Type B pancreatic cell (in vitro differentiated cells): ENCODE measurements at regions not wholly inside any gene's neighbourhood (a gene's known extent, or its start where the extent isn't known, plus 50 kb on each side); places are given as distances from the start of the nearest gene placed in this dataset.

Source experiments
- DNase-seq: peaks from one replicate; pipeline ENCODE4 v3.0.0; 2021; ENCODE audit warnings: mixed read lengths; ENCODE audit not compliant: unreplicated experiment; ENCODE audit errors: extremely low spot score
- H3K27ac Mint-ChIP-seq: 2 replicates; pipeline ENCODE4 v1.8.0; 2021; ENCODE audit warnings: mild to moderate bottlenecking, mixed read lengths
- H3K27me3 Mint-ChIP-seq: 2 replicates; pipeline ENCODE4 v1.8.0; 2021; ENCODE audit warnings: mixed read lengths
- H3K36me3 Mint-ChIP-seq: 2 replicates; pipeline ENCODE4 v1.8.0; 2021; ENCODE audit warnings: mixed read lengths
- H3K4me1 Mint-ChIP-seq: one replicate; pipeline ENCODE4 v1.8.0; 2021; ENCODE audit warnings: mixed read lengths; ENCODE audit not compliant: unreplicated experiment
- H3K4me3 Mint-ChIP-seq: 2 replicates; pipeline ENCODE4 v1.8.0; 2021; ENCODE audit warnings: mild to moderate bottlenecking, mixed read lengths
- H3K9me3 Mint-ChIP-seq: 2 replicates; pipeline ENCODE4 v1.8.0; 2021; ENCODE audit warnings: mixed read lengths
- TF ChIP-seq, protein P1 (sequence below): fragments of 200-600 bp; sonication (generic); conservative IDR thresholded peaks from 2 replicates; pipeline ENCODE4 v1.5.0; 2021; ENCODE audit warnings: antibody characterized with exemption, mild to moderate bottlenecking

DNA sequence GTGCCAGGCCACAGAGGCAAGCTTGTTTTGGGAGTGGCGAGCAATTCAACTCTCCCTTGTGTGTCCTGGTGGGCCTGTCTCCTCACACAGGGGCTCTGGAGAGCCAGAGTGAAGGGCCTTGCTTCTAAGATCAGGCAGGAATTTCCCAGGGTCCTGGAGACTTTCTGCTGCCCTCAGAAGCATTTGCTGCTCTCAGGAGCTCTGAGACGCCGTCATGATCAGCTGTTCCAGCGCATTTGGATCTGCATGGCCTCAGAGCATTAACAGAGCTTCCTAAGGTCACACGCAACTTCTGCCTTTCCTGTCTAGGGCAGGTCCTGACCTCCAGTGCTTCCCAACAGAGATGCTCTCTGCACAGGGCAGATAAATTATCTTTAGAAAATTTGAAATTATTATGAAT lies 52.2 kb upstream of the C10orf90 start:
- H3K27ac Mint-ChIP-seq, result no peak overlapping the region
- H3K4me3 Mint-ChIP-seq, result no peak overlapping the region
- DNase-seq, result no peak
- TF ChIP-seq, protein P1, sequence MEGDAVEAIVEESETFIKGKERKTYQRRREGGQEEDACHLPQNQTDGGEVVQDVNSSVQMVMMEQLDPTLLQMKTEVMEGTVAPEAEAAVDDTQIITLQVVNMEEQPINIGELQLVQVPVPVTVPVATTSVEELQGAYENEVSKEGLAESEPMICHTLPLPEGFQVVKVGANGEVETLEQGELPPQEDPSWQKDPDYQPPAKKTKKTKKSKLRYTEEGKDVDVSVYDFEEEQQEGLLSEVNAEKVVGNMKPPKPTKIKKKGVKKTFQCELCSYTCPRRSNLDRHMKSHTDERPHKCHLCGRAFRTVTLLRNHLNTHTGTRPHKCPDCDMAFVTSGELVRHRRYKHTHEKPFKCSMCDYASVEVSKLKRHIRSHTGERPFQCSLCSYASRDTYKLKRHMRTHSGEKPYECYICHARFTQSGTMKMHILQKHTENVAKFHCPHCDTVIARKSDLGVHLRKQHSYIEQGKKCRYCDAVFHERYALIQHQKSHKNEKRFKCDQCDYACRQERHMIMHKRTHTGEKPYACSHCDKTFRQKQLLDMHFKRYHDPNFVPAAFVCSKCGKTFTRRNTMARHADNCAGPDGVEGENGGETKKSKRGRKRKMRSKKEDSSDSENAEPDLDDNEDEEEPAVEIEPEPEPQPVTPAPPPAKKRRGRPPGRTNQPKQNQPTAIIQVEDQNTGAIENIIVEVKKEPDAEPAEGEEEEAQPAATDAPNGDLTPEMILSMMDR, result no peak
- peaks cover 15% of the 10 kb centered on the region for H3K27me3 Mint-ChIP-seq
- H3K9me3 Mint-ChIP-seq, result no peaks in the 10 kb centered on the region
- no peaks in the 10 kb centered on the region for H3K4me1 Mint-ChIP-seq
- no peaks in the 10 kb centered on the region for H3K36me3 Mint-ChIP-seq

DNA sequence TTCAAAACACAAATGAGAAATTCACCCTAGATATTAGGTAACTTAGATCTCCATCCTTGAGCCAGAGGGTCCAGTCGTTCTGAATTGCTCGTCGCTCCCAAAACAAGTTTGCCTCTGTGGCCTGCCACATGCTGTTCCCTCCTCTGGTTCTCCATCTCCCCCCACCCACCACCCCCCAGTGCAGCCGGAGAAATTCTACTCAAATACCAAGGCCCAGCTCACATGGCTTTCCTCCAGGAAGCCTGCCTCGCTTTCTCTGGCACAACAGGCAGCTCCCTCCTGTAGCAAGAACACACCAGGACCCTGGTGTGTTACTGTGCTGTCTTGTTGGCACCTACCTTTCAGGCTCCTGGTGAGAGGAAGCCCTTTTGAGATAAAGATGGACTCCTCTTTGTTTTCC lies 52.7 kb upstream of the C10orf90 start:
- H3K27me3 Mint-ChIP-seq, result peaks cover 11% of the 10 kb centered on the region
- no peak overlapping the region for H3K4me3 Mint-ChIP-seq
- DNase-seq, result no peak
- no peaks in the 10 kb centered on the region for H3K36me3 Mint-ChIP-seq
- H3K4me1 Mint-ChIP-seq, result no peaks in the 10 kb centered on the region
- TF ChIP-seq, protein P1, result no peak
- no peak overlapping the region for H3K27ac Mint-ChIP-seq
- no peaks in the 10 kb centered on the region for H3K9me3 Mint-ChIP-seq

DNA sequence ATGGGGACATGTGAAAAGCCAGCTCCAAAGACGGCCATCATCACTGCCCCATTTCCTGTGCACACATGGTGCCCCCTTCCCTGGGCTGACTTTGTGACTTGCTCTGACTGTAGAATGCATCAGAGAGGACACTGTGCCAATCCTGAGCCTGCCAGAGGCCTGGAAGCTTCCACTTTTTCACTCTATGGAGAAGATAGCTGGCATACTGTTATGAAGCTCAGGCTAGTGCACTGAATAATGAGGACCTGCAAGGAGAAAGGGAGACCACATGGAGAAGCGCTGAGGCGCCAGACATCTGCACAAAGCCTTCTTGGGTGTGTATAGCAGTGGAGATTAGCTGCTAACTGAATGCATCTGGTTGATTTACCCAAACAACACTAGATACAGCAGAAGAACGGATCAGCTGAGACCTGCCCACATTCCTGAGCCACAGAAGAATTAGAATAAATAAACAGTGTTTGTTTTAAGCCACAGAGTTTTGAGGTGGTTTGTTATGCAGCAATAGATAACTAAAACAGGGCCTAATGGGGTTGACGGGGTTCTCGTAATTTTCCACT lies 58.9 kb upstream of the C10orf90 start:
- Mint-ChIP-seq H3K36me3 (no peaks in the 10 kb centered on the region), H3K9me3 (no peaks in the 10 kb centered on the region), H3K27ac (no peak overlapping the region), H3K4me1 (no peaks in the 10 kb centered on the region), H3K27me3 (peaks cover 6% of the 10 kb centered on the region), H3K4me3 (no peak overlapping the region)
- no peak for DNase-seq
- TF ChIP-seq, protein P1, result no peak

DNA sequence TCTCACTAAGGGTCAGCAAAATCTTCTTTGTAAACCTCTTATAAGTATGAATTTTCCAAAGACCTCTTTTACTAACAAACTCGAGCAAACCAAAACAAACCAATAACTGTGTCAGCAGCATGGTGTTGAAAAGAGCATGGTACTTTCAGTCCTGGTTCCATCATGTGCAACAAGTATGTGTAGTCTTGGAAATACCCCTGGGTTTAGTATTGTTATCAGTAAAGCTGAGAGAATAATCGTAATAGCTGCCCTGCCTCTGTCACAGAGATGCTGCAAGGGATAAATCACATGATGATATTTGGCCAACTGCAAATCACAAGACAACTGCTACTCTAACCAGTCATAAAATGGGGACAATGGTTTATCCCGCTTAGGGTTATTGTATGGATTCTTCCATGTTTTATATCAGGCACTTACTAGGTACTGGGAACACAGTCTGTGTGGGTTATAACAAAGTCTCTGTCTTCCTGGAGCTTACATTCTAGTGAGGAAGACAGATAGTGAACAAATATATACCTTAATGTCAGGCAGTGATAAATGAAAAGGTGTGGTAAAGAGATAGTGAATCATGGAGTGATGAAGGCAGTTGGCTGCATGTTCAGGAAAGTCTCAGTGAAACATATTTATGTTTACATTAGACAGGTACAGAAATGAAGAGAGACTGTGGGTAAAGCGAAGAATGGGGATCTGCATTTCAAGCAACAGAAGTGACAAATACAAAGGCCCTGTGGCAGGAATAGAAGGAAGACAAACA lies 60.5 kb upstream of the C10orf90 start:
- Mint-ChIP-seq H3K36me3 (no peaks in the 10 kb centered on the region), H3K27me3 (peaks cover 6% of the 10 kb centered on the region), H3K27ac (no peak overlapping the region), H3K9me3 (no peaks in the 10 kb centered on the region), H3K4me1 (no peaks in the 10 kb centered on the region), H3K4me3 (no peak overlapping the region)
- no peak for DNase-seq
- TF ChIP-seq, protein P1, result no peak

DNA sequence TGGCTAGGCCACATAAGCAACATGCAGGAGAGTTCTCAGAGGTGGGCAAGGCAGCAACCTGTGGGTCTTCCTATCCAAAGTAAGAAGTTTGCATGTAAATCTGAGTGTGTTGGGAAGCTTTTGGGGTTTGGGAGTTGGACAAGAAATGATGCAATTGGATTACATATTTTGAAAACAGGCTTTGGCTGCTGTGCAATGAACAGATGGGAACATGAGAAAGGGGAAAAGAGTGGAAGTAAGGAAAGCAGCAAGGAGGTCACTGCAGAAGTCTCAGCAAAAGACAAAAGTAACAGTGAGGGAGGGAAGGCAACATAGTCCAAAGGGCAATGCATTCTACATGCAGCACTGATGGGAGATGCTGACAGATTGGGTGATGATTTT lies 61.1 kb upstream of the C10orf90 start:
- Mint-ChIP-seq H3K4me3 (no peak overlapping the region), H3K27ac (no peak overlapping the region), H3K27me3 (peaks cover 6% of the 10 kb centered on the region), H3K36me3 (no peaks in the 10 kb centered on the region), H3K4me1 (no peaks in the 10 kb centered on the region), H3K9me3 (no peaks in the 10 kb centered on the region)
- TF ChIP-seq, protein P1, result no peak
- no peak for DNase-seq
